K562 (cell line): ENCODE measurements at regions not wholly inside any gene's neighbourhood (a gene's known extent, or its start where the extent isn't known, plus 50 kb on each side); places are given as distances from the start of the nearest gene placed in this dataset.
A peak's percentile ranks its signal among the peaks of the same experiment; 100 is the strongest.

Experiments used
- CTCF ChIP-seq, 3 experiments: IDR thresholded peaks in 2 of 3; conservative IDR thresholded peaks in 1 of 3; 2 replicates each; pipeline ENCODE4 v1.5.1; 2011 to 2012; ENCODE audit warnings: low read length in 3 of 3, mild to moderate bottlenecking in 3 of 3, control low read depth in 2 of 3, improper control_type of control experiment in 1 of 3, inconsistent platforms in 1 of 3, low read depth in 1 of 3, mixed read lengths in 1 of 3, moderate library complexity in 1 of 3; ENCODE audit not compliant: insufficient read depth in 2 of 3
- FOXP4 ChIP-seq: sonication (generic); formaldehyde crosslinking; IDR thresholded peaks from 2 replicates; pipeline ENCODE4 v1.8.0; 2022; ENCODE audit warnings: mild to moderate bottlenecking, missing genetic modification reagents, borderline replicate concordance
- IFI16 ChIP-seq: fragments of 250-450 bp; sonication (Bioruptor Pico); IDR thresholded peaks from 2 replicates; pipeline ENCODE4 v2.1.2; 2022; ENCODE audit warnings: mild to moderate bottlenecking, inconsistent platforms
- NFYB ChIP-seq: IDR thresholded peaks from 2 replicates; pipeline ENCODE4 v1.6.1; 2011; ENCODE audit warnings: mild to moderate bottlenecking, moderate library complexity; ENCODE audit not compliant: insufficient read length; ENCODE audit errors: extremely low read depth
- POLR2A ChIP-seq: fragments of 450-650 bp; conservative IDR thresholded peaks from 2 replicates; pipeline ENCODE4 v1.6.1; 2016
- POLR2AphosphoS5 ChIP-seq: IDR thresholded peaks from 2 replicates; pipeline ENCODE4 v1.6.1; 2011; ENCODE audit warnings: mild to moderate bottlenecking, low read depth, low read length, moderate library complexity; ENCODE audit not compliant: control insufficient read depth, insufficient read depth
- SP2 ChIP-seq: IDR thresholded peaks from 2 replicates; pipeline ENCODE4 v1.6.1; 2011; ENCODE audit warnings: mild to moderate bottlenecking, low read depth, low read length, moderate library complexity; ENCODE audit not compliant: poor library complexity, severe bottlenecking; ENCODE audit errors: extremely low read depth
- TAF1 ChIP-seq: IDR thresholded peaks from 2 replicates; pipeline ENCODE4 v1.6.1; 2011; ENCODE audit warnings: mild to moderate bottlenecking, low read length, moderate library complexity; ENCODE audit not compliant: insufficient read depth, control insufficient read depth, severe bottlenecking; ENCODE audit errors: extremely low read depth
- ZBTB34 ChIP-seq: fragments of 250-450 bp; sonication (Bioruptor Pico); IDR thresholded peaks from 2 replicates; pipeline ENCODE4 v1.8.0; 2021; ENCODE audit warnings: mild to moderate bottlenecking, moderate library complexity
- ZFP36 ChIP-seq: fragments of 150-350 bp; IDR thresholded peaks from 2 replicates; pipeline ENCODE4 v1.6.1; 2018; ENCODE audit warnings: low read length, low read depth; ENCODE audit not compliant: partially characterized antibody
- ZNF124 ChIP-seq: sonication (generic); formaldehyde crosslinking; IDR thresholded peaks from 2 replicates; pipeline ENCODE4 v1.8.1; 2022; ENCODE audit warnings: missing genetic modification reagents
- ZNF785 ChIP-seq: fragments of 250-450 bp; sonication (Bioruptor Pico); IDR thresholded peaks from 2 replicates; pipeline ENCODE4 v1.4.0; 2020; ENCODE audit warnings: mild to moderate bottlenecking
- TF ChIP-seq, protein P1 (sequence below): sonication (generic); formaldehyde crosslinking; IDR thresholded peaks from 2 replicates; pipeline ENCODE4 v1.9.0; 2022; ENCODE audit warnings: mild to moderate bottlenecking, missing genetic modification reagents

GRCh38 chr5:54852007-54852406 lies 133.4 kb downstream of the ESM1 start:
- TF ChIP-seq ZNF124 (CRISPR knock-in tag) (no peak), TAF1 (no peak), IFI16 (CRISPR knock-in tag) (no peak), SP2 (no peak), POLR2A (no peak), POLR2AphosphoS5 (no peak), NFYB (no peak), CTCF (IDR thresholded peaks at IDR 0.05 in 2 of 3, conservative IDR thresholded peaks at IDR 0.05 in 1 of 3; ENCODE audit: insufficient read depth in 2 of 3, low read depth in 1 of 3, low read length in 3 of 3) (0 out of 6 replicates have a peak, but pooled peaks of 1 of the 3 experiments have one; percentile 21), ZBTB34 (CRISPR knock-in tag) (no peak), ZNF785 (CRISPR knock-in tag) (no peak), FOXP4 (CRISPR knock-in tag) (no peak), ZFP36 (no peak)
- TF ChIP-seq, protein P1, sequence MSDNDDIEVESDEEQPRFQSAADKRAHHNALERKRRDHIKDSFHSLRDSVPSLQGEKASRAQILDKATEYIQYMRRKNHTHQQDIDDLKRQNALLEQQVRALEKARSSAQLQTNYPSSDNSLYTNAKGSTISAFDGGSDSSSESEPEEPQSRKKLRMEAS, result no peak
